WERI-Rb-1 (cell line): ENCODE measurements at regions not wholly inside any gene's neighbourhood (a gene's known extent, or its start where the extent isn't known, plus 50 kb on each side); places are given as distances from the start of the nearest gene placed in this dataset.

Experiments used
- DNase-seq: peaks from one replicate; pipeline ENCODE4 v3.0.0-alpha.2; 2020
- H3K27ac ChIP-seq: fragments of 250-450 bp; sonication (Bioruptor Pico); 2 replicates; pipeline ENCODE4 v1.5.1; 2020; ENCODE audit warnings: mild to moderate bottlenecking, moderate library complexity
- H3K27me3 ChIP-seq: fragments of 250-450 bp; sonication (Bioruptor Pico); 2 replicates; pipeline ENCODE4 v1.5.1; 2021; ENCODE audit warnings: mild to moderate bottlenecking, low read depth, moderate library complexity; ENCODE audit not compliant: insufficient read depth, severe bottlenecking
- H3K36me3 ChIP-seq: fragments of 250-450 bp; sonication (Bioruptor Pico); 2 replicates; pipeline ENCODE4 v1.5.1; 2020; ENCODE audit warnings: mild to moderate bottlenecking, moderate library complexity
- H3K4me3 ChIP-seq: 2 replicates; pipeline ENCODE4 v1.5.1; 2011; ENCODE audit warnings: low read depth, mild to moderate bottlenecking, control low read depth, low read length
- H3K9me3 ChIP-seq: fragments of 250-450 bp; sonication (Bioruptor Pico); 2 replicates; pipeline ENCODE4 v1.5.1; 2021; ENCODE audit warnings: mild to moderate bottlenecking, moderate library complexity; ENCODE audit not compliant: severe bottlenecking
- TF ChIP-seq, protein P1 (sequence below): IDR thresholded peaks from 2 replicates; pipeline ENCODE4 v1.5.1; 2011; ENCODE audit warnings: low read depth, mild to moderate bottlenecking, control low read depth, inconsistent platforms, low read length

DNA sequence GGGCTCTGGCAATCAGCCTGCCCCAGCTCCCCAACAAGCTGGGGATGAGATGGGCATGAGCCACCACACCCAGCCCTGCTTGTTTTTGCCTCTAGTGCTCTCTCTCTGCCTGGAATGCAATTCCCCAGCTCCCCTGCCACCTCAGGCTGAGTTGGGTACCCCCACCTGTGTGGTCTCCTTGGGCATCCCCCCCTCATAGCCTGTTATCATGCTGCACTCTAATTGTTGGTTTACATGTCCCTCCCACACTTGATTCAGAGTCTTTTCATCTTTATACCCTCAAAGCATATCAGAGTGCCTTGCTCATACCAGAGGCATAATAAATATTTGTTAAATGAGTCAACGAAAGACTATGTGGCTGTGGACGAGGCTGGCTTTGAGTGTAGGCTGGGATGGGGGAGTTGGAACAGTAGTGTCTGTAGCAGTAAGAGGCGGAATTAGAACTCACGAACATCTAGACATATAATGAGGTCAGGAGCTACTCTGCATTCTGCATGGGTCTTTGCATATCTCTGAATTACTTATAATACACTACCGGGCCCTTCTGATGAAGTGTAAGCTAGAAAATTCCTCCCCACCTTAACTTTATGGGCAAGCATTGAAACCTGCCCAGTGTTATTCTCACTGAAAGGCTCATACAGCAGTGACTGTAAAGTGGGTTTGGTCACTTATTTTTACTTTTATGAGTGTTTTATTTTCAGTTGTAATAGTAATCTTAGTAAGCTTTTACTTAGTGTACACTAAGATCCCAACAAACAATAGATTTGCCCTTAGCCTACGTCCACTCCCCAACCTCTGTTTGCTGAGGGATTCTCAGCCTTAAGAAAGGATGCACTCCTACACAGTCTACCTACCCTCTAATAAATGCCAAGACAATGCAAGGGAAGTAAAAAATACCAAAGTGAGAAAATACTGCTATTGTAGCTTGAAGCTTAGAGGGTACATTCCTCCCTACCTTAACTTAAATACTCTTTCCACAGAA lies 58.7 kb downstream of the EDN1 start:
- Histone ChIP-seq H3K36me3 (no peaks in the 10 kb centered on the region), H3K4me3 (no peak overlapping the region), H3K9me3 (peaks cover 20% of the 10 kb centered on the region), H3K27me3 (no peaks in the 10 kb centered on the region), H3K27ac (no peak overlapping the region)
- DNase-seq = no peak
- TF ChIP-seq, protein P1, sequence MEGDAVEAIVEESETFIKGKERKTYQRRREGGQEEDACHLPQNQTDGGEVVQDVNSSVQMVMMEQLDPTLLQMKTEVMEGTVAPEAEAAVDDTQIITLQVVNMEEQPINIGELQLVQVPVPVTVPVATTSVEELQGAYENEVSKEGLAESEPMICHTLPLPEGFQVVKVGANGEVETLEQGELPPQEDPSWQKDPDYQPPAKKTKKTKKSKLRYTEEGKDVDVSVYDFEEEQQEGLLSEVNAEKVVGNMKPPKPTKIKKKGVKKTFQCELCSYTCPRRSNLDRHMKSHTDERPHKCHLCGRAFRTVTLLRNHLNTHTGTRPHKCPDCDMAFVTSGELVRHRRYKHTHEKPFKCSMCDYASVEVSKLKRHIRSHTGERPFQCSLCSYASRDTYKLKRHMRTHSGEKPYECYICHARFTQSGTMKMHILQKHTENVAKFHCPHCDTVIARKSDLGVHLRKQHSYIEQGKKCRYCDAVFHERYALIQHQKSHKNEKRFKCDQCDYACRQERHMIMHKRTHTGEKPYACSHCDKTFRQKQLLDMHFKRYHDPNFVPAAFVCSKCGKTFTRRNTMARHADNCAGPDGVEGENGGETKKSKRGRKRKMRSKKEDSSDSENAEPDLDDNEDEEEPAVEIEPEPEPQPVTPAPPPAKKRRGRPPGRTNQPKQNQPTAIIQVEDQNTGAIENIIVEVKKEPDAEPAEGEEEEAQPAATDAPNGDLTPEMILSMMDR = no peak

GRCh38 chr6:12350644-12351170 lies 60.5 kb downstream of the EDN1 start:
- Histone ChIP-seq H3K9me3 (peaks cover 20% of the 10 kb centered on the region), H3K27me3 (no peaks in the 10 kb centered on the region), H3K36me3 (no peaks in the 10 kb centered on the region), H3K4me3 (no peak overlapping the region), H3K27ac (no peak overlapping the region)
- TF ChIP-seq, protein P1 = no peak
- DNase-seq = no peak

- H3K27ac ChIP-seq = no peak overlapping the region
- TF ChIP-seq, protein P1 = no peak
Measured at GRCh38 chr6:12351672-12352071, 61.5 kb downstream of the EDN1 start.

DNA sequence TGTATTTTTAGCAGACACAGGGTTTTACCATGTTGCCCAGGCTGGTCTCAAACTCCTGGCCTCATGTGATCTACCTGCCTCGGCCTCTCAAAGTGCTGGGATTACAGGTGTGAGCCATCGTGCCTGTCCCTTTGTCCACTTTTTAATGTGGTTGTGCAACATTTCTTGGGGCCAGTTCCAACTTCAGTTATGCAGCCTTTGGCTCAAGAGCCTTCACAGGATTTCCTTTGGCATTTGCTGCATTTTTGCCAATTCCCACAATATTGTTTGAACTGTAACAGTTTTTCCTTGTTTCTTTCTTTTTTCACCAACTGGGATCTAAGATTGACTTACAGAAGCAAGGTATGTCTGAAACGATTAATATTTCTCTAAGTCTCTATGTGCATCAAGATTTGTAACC lies 63.6 kb downstream of the EDN1 start:
- Histone ChIP-seq H3K27ac (no peak overlapping the region), H3K4me3 (no peak overlapping the region), H3K27me3 (no peaks in the 10 kb centered on the region), H3K36me3 (no peaks in the 10 kb centered on the region), H3K9me3 (peaks cover 20% of the 10 kb centered on the region)
- DNase-seq = no peak
- TF ChIP-seq, protein P1 = no peak

More at GRCh38 chr6:12351672-12352071, 61.5 kb downstream of the EDN1 start:
- Histone ChIP-seq H3K36me3 (no peaks in the 10 kb centered on the region), H3K9me3 (peaks cover 20% of the 10 kb centered on the region), H3K27me3 (no peaks in the 10 kb centered on the region), H3K4me3 (no peak overlapping the region)
- no peak for DNase-seq

DNA sequence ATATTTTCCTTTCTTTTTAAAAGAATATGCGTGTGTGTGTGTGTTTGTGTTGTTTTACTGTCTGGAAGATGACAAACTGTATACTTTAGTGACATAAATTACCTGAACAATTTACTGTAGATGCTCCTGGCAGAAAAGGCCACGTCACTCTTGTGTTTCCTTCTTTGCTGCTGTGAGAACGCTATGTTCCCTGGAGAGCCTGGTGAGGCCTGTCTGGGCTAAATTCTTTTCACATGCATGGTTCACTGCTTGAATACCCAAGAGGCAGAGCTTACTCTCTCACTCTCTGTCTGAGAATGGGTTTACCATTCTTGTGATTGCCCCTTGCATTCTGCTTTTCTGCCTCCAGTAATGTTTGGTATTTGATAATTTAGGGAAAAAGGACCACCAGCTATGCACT lies 64.3 kb downstream of the EDN1 start:
- TF ChIP-seq, protein P1 = no peak
- H3K9me3 ChIP-seq = peaks cover 20% of the 10 kb centered on the region
- no peak overlapping the region for H3K27ac ChIP-seq
- no peak for DNase-seq
- no peaks in the 10 kb centered on the region for H3K36me3 ChIP-seq
- no peak overlapping the region for H3K4me3 ChIP-seq
- no peaks in the 10 kb centered on the region for H3K27me3 ChIP-seq
